BLaER1 (cell line): ENCODE measurements at regions not wholly inside any gene's neighbourhood (a gene's known extent, or its start where the extent isn't known, plus 50 kb on each side); places are given as distances from the start of the nearest gene placed in this dataset.

ENCODE experiments used
- H3K27ac ChIP-seq: shearing (Covaris generic); formaldehyde crosslinking; 2 replicates; pipeline ENCODE4 v1.8.1; 2022
- H3K27me3 ChIP-seq: shearing (Covaris generic); formaldehyde crosslinking; 2 replicates; pipeline ENCODE4 v1.8.1; 2022
- H3K36me3 ChIP-seq: shearing (Covaris generic); formaldehyde crosslinking; 2 replicates; pipeline ENCODE4 v1.8.1; 2022
- H3K4me1 ChIP-seq: shearing (Covaris generic); formaldehyde crosslinking; 2 replicates; pipeline ENCODE4 v1.8.1; 2022
- H3K4me2 ChIP-seq: shearing (Covaris generic); formaldehyde crosslinking; 2 replicates; pipeline ENCODE4 v1.8.1; 2022
- H3K4me3 ChIP-seq: shearing (Covaris generic); formaldehyde crosslinking; 2 replicates; pipeline ENCODE4 v1.8.1; 2022
- H3K9ac ChIP-seq: shearing (Covaris generic); formaldehyde crosslinking; 2 replicates; pipeline ENCODE4 v1.8.1; 2022
- H3K9me3 ChIP-seq: shearing (Covaris generic); formaldehyde crosslinking; 2 replicates; pipeline ENCODE4 v1.8.1; 2022
- H4K20me1 ChIP-seq: shearing (Covaris generic); formaldehyde crosslinking; 2 replicates; pipeline ENCODE4 v1.8.1; 2022
- Cebpa-rat ChIP-seq: shearing (Covaris generic); IDR thresholded peaks from 2 replicates; pipeline ENCODE4 v1.8.1; 2022

- Histone ChIP-seq H3K9ac (no peak overlapping the region), H3K4me1 (no peaks in the 10 kb centered on the region), H3K4me2 (no peak overlapping the region), H4K20me1 (no peaks in the 10 kb centered on the region), H3K9me3 (no peaks in the 10 kb centered on the region), H3K36me3 (no peaks in the 10 kb centered on the region), H3K4me3 (no peak overlapping the region), H3K27ac (no peak overlapping the region), H3K27me3 (no peaks in the 10 kb centered on the region)
- TF ChIP-seq Cebpa-rat = no peak
These were observed 135.9 kb upstream of the KIRREL3 start for GRCh38 chr11:127136438-127136837.

DNA sequence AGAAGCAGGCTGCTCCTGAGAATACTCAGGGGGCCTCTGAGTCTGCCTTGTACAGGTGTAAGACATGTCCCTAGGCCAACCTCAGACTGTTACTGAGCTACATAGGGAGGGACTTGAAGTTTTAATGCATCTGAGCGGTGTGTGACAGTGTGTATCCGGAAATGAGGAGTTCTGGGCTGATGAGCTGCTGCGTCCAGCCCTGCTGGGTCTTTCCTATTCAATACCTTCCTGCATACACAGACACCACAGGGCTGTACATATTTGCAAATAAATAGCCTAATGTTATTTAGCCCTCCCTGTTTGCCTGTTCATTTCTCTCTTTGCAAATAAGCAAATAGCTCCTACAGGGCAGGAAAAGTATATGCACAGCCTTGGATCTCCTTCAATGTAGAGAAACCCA is 134.7 kb upstream of the KIRREL3 start:
- Histone ChIP-seq H3K27ac (no peak overlapping the region), H3K4me2 (no peak overlapping the region), H3K9ac (no peak overlapping the region), H3K4me3 (no peak overlapping the region), H3K27me3 (no peaks in the 10 kb centered on the region), H3K36me3 (no peaks in the 10 kb centered on the region), H3K9me3 (no peaks in the 10 kb centered on the region), H3K4me1 (no peaks in the 10 kb centered on the region), H4K20me1 (no peaks in the 10 kb centered on the region)
- no peak for TF ChIP-seq Cebpa-rat

DNA sequence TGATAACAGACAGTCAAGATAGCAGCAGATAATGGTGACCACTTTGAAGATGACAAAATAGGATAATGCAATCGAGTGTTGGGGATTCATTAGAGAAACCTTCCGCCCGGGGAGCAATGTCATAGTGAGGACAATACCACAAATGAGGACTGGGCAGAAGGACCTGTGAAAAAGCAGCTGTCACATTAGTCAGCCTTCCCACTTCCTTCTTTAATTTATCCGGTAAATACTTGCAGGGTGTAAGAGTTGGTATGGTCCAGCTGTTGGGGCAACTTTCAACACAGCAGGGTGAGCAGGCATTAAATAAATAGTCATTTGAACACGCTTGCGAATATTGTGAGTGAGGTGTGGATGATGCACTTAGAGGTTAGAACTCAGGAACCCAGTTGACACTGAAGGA is 132.5 kb upstream of the KIRREL3 start:
- Histone ChIP-seq H3K9me3 (no peaks in the 10 kb centered on the region), H3K4me1 (no peaks in the 10 kb centered on the region), H3K27me3 (no peaks in the 10 kb centered on the region), H4K20me1 (no peaks in the 10 kb centered on the region), H3K27ac (no peak overlapping the region), H3K4me3 (no peak overlapping the region), H3K4me2 (no peak overlapping the region), H3K9ac (no peak overlapping the region), H3K36me3 (no peaks in the 10 kb centered on the region)
- TF ChIP-seq Cebpa-rat = no peak

DNA sequence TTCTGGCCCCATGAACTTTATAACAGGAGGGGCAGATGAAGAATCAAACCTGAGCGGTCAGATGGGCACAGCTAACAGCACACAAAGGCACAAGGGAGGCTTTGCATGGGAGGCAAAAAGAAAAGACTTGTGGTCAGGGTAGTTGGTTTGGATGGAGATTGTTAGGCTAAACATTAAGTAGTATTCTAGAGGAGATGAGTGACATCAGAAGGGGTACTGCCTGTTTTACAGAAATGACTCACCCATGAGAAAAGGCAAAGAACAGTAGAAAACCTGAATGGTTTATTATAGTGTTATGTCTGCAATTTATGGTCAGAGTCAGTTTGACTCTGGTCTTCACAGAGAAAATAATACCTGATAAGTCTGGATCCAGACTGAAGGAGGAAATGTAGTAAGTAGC is 129.8 kb upstream of the KIRREL3 start:
- Histone ChIP-seq H3K27ac (no peak overlapping the region), H4K20me1 (no peaks in the 10 kb centered on the region), H3K9ac (no peak overlapping the region), H3K4me2 (no peak overlapping the region), H3K4me1 (no peaks in the 10 kb centered on the region), H3K9me3 (no peaks in the 10 kb centered on the region), H3K36me3 (no peaks in the 10 kb centered on the region), H3K27me3 (no peaks in the 10 kb centered on the region), H3K4me3 (no peak overlapping the region)
- no peak for TF ChIP-seq Cebpa-rat

GRCh38 chr11:127126986-127127385 is 126.4 kb upstream of the KIRREL3 start:
- no peaks in the 10 kb centered on the region for H4K20me1 ChIP-seq
- no peaks in the 10 kb centered on the region for H3K36me3 ChIP-seq
- H3K4me3 ChIP-seq = no peak overlapping the region
- H3K4me2 ChIP-seq = no peak overlapping the region
- TF ChIP-seq Cebpa-rat = no peak
- H3K27me3 ChIP-seq = no peaks in the 10 kb centered on the region
- no peak overlapping the region for H3K9ac ChIP-seq
- no peak overlapping the region for H3K27ac ChIP-seq
- H3K9me3 ChIP-seq = no peaks in the 10 kb centered on the region
- no peaks in the 10 kb centered on the region for H3K4me1 ChIP-seq

DNA sequence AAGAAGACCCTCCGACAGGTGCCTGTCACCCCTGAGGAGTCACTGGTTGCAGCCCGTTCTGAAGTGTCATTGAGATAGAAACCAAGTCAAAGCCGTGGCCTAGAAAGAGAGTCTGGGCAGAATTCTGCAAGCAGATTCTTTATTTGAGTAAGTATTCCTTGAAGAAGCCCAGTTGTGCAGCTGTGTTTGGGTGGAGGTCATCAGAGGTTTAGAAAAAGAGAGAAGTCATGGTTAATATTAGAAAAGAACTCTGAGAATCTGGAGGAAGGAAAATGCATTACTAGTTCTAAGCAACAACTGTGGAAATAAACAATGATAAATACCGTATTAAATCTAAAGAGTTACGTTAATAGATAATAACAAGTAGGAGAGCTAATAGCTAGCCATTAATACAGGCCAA is 118.8 kb upstream of the KIRREL3 start:
- Histone ChIP-seq H3K9me3 (no peaks in the 10 kb centered on the region), H4K20me1 (no peaks in the 10 kb centered on the region), H3K27ac (no peak overlapping the region), H3K4me2 (no peak overlapping the region), H3K4me1 (no peaks in the 10 kb centered on the region), H3K36me3 (no peaks in the 10 kb centered on the region), H3K4me3 (no peak overlapping the region), H3K9ac (no peak overlapping the region), H3K27me3 (no peaks in the 10 kb centered on the region)
- no peak for TF ChIP-seq Cebpa-rat

GRCh38 chr11:127118811-127119210 is 118.2 kb upstream of the KIRREL3 start:
- Histone ChIP-seq H3K9me3 (no peaks in the 10 kb centered on the region), H3K27ac (no peak overlapping the region), H3K36me3 (no peaks in the 10 kb centered on the region), H4K20me1 (no peaks in the 10 kb centered on the region), H3K4me2 (no peak overlapping the region), H3K4me1 (no peaks in the 10 kb centered on the region), H3K4me3 (no peak overlapping the region), H3K27me3 (no peaks in the 10 kb centered on the region), H3K9ac (no peak overlapping the region)
- no peak for TF ChIP-seq Cebpa-rat

DNA sequence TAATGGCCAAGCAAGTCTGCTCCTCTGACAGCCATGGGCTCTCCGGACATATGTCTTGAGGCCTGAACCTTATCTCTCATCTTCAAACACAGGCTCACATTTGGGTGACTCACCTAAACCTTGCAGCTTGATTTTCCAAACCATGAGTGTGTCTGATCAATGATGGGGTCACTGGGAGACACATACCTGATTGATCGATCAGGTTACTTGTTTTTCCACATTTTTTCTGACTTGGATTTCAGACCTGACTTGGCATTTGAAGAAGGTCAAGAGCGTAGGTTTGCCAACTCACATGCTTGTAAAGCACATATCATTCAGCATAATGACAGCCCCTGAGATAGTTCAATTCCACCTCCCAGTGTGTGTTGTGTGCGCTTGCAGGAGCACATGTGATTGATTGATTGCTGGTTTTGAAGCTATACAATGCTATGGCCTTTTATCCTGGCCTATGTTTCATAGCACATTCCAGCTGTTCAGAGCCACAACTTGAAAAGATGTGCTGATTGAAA is 116.7 kb upstream of the KIRREL3 start:
- Histone ChIP-seq H3K9ac (no peak overlapping the region), H3K4me3 (no peak overlapping the region), H3K36me3 (no peaks in the 10 kb centered on the region), H3K4me1 (no peaks in the 10 kb centered on the region), H4K20me1 (no peaks in the 10 kb centered on the region), H3K9me3 (no peaks in the 10 kb centered on the region), H3K27me3 (no peaks in the 10 kb centered on the region), H3K27ac (no peak overlapping the region), H3K4me2 (no peak overlapping the region)
- no peak for TF ChIP-seq Cebpa-rat

DNA sequence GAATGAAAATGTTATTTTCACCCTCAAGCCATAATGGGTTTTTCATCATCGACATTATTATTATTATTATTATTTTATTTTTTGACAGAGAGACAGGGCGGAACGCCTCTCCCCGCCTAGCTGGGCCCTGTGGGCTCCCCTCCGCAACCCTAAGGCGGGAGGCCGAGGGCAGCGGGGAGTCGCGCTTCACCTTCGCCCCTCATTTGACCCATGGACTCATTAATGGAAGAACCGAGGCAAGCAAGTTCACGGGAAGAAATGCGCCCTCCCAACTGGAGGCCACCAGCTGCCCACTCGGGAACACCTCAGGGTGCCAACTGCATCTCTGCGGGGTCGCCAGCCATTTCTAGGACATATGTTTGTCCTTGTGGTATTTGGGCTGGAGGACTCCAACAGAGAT is 115.3 kb upstream of the KIRREL3 start:
- H3K4me1 ChIP-seq = 0 out of 2 replicates have a peak, but pooled peaks cover under 1% of the 10 kb centered on the region
- H3K4me2 ChIP-seq = no peak overlapping the region
- no peak overlapping the region for H3K4me3 ChIP-seq
- H3K27ac ChIP-seq = no peak overlapping the region
- no peaks in the 10 kb centered on the region for H3K36me3 ChIP-seq
- TF ChIP-seq Cebpa-rat = no peak
- no peak overlapping the region for H3K9ac ChIP-seq
- no peaks in the 10 kb centered on the region for H3K27me3 ChIP-seq
- H3K9me3 ChIP-seq = no peaks in the 10 kb centered on the region
- no peaks in the 10 kb centered on the region for H4K20me1 ChIP-seq

DNA sequence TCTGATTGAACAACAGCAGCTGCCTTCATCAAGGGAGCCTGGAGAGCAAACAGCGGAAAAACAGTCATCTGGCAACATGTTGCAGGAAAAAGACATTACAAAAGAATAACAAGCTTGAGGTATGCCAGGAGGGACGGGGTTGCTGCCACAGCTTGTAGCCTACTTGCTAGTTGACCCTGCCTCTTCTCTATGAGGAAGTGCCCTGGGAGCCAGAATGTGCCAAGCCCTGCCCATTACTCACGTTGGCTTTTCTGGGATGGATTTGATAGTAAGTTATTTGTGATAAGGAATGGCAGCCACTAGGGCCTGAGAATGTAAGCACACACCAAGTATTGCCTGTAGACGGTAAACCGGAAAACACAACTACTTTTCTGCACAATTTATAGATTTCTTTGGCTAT is 113.5 kb upstream of the KIRREL3 start:
- H3K4me2 ChIP-seq = no peak overlapping the region
- TF ChIP-seq Cebpa-rat = no peak

DNA sequence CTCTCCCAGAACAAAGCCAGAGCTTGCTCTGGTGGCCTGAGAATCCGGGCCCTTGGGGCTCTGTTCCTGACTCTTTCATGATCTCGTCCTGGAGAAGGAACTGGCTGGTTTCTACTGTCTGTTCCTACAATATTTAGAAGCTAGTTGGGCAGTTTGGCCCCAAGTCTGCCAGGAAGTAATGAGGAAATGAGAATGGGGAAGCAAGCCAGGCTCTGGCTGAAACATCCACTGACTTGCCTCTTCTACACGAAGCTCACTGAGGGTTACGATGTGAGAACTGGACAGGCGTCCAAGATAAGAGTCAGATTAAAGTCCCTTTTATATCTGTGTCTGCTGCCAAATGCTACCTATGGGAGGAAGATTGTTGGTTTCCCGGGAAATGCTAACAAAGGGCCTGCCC is 110.0 kb upstream of the KIRREL3 start:
- no peaks in the 10 kb centered on the region for H3K36me3 ChIP-seq
- no peaks in the 10 kb centered on the region for H4K20me1 ChIP-seq
- H3K27ac ChIP-seq = no peak overlapping the region
- no peak overlapping the region for H3K9ac ChIP-seq
- no peaks in the 10 kb centered on the region for H3K27me3 ChIP-seq
- H3K9me3 ChIP-seq = no peaks in the 10 kb centered on the region
- TF ChIP-seq Cebpa-rat = no peak
- H3K4me1 ChIP-seq = peaks cover 9% of the 10 kb centered on the region; the same call in 1 of the 2 replicates
- no peak overlapping the region for H3K4me3 ChIP-seq
- H3K4me2 ChIP-seq = no peak overlapping the region

More for the DNA sequence above, 113.5 kb upstream of the KIRREL3 start:
- H3K4me3 ChIP-seq = no peak overlapping the region
- no peak overlapping the region for H3K27ac ChIP-seq
- H3K9ac ChIP-seq = no peak overlapping the region
- H3K9me3 ChIP-seq = no peaks in the 10 kb centered on the region
- no peaks in the 10 kb centered on the region for H4K20me1 ChIP-seq
- H3K27me3 ChIP-seq = no peaks in the 10 kb centered on the region
- peaks cover 9% of the 10 kb centered on the region; the same call in 1 of the 2 replicates for H3K4me1 ChIP-seq
- H3K36me3 ChIP-seq = no peaks in the 10 kb centered on the region
